Liver (tissue), 3 donors: ENCODE measurements at regions not wholly inside any gene's neighbourhood (a gene's known extent, or its start where the extent isn't known, plus 50 kb on each side); places are given as distances from the start of the nearest gene placed in this dataset.
"Not testable (repeated sequence)": the region's sequence is repeated elsewhere in the genome, so short reads cannot be mapped to it uniquely, and the experiment has no call there.

Source experiments
- EGR1 ChIP-seq, 2 donors: IDR thresholded peaks; 2 replicates each; pipeline ENCODE4 v1.6.1; 2016 to 2018; ENCODE audit warnings: antibody characterized with exemption in 2 of 2, low read depth in 2 of 2
- TF ChIP-seq, protein P1 (sequence below): fragments of 150-350 bp; IDR thresholded peaks from 2 replicates; pipeline ENCODE4 v1.5.1; 2017; ENCODE audit warnings: improper control_type of control experiment, low read depth, low read length; ENCODE audit not compliant: missing input control
- donor health status: healthy.
- donor health status: healthy.

- TF ChIP-seq, protein P1, sequence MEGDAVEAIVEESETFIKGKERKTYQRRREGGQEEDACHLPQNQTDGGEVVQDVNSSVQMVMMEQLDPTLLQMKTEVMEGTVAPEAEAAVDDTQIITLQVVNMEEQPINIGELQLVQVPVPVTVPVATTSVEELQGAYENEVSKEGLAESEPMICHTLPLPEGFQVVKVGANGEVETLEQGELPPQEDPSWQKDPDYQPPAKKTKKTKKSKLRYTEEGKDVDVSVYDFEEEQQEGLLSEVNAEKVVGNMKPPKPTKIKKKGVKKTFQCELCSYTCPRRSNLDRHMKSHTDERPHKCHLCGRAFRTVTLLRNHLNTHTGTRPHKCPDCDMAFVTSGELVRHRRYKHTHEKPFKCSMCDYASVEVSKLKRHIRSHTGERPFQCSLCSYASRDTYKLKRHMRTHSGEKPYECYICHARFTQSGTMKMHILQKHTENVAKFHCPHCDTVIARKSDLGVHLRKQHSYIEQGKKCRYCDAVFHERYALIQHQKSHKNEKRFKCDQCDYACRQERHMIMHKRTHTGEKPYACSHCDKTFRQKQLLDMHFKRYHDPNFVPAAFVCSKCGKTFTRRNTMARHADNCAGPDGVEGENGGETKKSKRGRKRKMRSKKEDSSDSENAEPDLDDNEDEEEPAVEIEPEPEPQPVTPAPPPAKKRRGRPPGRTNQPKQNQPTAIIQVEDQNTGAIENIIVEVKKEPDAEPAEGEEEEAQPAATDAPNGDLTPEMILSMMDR: not testable (repeated sequence)
- not testable (repeated sequence) for TF ChIP-seq EGR1 (IDR thresholded peaks at IDR 0.05; ENCODE audit: low read depth in 2 of 2)
These were observed 129.3 kb upstream of the CCZ1B start for GRCh38 chr7:6955385-6955784.
